Gastrocnemius medialis (tissue), 4 donors: ENCODE measurements at regions not wholly inside any gene's neighbourhood (a gene's known extent, or its start where the extent isn't known, plus 50 kb on each side); places are given as distances from the start of the nearest gene placed in this dataset.

Experiments
- ATAC-seq, 2 donors: fragments of 150-250 bp; one replicate each; pipeline ENCODE4 v1.9.1; 2016
- DNase-seq, 2 donors: peaks; one replicate each; pipeline ENCODE4 v3.0.0-alpha.2; 2019
- H3K27ac ChIP-seq, 4 donors: fragments of 200-600 bp; sonication (generic); 1 replicate in 1 of 4; 2 replicates in 3 of 4; pipeline ENCODE4 v1.5.1; 2016 to 2018; ENCODE audit warnings: mild to moderate bottlenecking in 2 of 4, moderate library complexity in 1 of 4
- H3K27me3 ChIP-seq, 3 donors: fragments of 200-600 bp; sonication (generic) in 2 of 3; 1 replicate in 1 of 3; 2 replicates in 2 of 3; pipeline versions ENCODE4 v1.5.1 to v1.6.0; 2016 to 2019; ENCODE audit warnings: mild to moderate bottlenecking in 1 of 3, moderate library complexity in 1 of 3
- H3K36me3 ChIP-seq, 2 donors: fragments of 200-600 bp; sonication (generic) in 1 of 2; one replicate each; pipeline ENCODE4 v1.5.1; 2017 to 2018
- H3K4me1 ChIP-seq, 2 donors: fragments of 200-600 bp; sonication (generic) in 1 of 2; one replicate each; pipeline ENCODE4 v1.5.1; 2016 to 2017; ENCODE audit warnings: mild to moderate bottlenecking in 2 of 2
- H3K4me3 ChIP-seq, 4 donors: fragments of 200-600 bp; sonication (generic) in 3 of 4; 1 replicate in 1 of 4; 2 replicates in 3 of 4; pipeline ENCODE4 v1.5.1; 2016 to 2019; ENCODE audit warnings: mild to moderate bottlenecking in 2 of 4
- H3K9me3 ChIP-seq, 3 donors: fragments of 200-600 bp; sonication (generic) in 2 of 3; 1 replicate in 1 of 3; 2 replicates in 2 of 3; pipeline ENCODE4 v1.5.1; 2016 to 2019
- POLR2A ChIP-seq, 2 donors: fragments of 450-650 bp; IDR thresholded peaks; one replicate each; pipeline ENCODE4 v1.6.1; 2017; ENCODE audit warnings: antibody characterized with exemption in 2 of 2, mild to moderate bottlenecking in 2 of 2, moderate library complexity in 2 of 2
- in situ Hi-C, 4 donors: fragments of 200-750 bp; cut with MboI; loops; one replicate each; pipeline versions ENCODE4 v1.15.0 to v1.8.0; 2017; ENCODE audit warnings: low sequenced_read_pairs in 4 of 4
- intact Hi-C: fragments of 100-400 bp; cut with DNase I; formaldehyde crosslinking; loops from one replicate; pipeline ENCODE4 v1.15.1; 2023; ENCODE audit warnings: low total_unique reads
- TF ChIP-seq, protein P1 (sequence below), 5 experiments: fragments of 450-650 bp in 3 of 5; fragments of 200-600 bp in 2 of 5; sonication (generic) in 2 of 5; IDR thresholded peaks in 4 of 5; conservative IDR thresholded peaks in 1 of 5; 1 replicate in 4 of 5; 2 replicates in 1 of 5; pipeline ENCODE4 v1.5.1; 2016 to 2019; ENCODE audit warnings: antibody characterized with exemption in 5 of 5, mild to moderate bottlenecking in 3 of 5, moderate library complexity in 3 of 5

DNA sequence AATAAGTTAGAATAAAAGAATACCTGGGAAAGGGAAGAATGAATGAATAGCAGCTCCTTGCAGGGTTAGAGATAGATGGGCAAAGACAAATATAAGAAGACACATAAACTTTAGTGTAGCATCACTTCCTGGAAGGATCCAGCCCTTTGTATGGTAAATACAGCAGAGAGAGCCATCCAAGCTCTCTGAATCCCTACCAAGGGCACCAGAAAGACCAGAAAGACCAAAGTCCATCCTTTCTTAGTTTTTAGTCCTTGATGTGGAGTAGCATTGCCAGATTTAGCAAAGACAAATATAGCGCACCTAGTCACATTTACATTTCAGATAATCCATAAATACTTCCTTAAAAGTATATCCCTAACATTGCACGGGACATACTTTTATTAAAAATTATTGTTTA lies 56.1 kb upstream of the C9orf72 start:
- Histone ChIP-seq H3K9me3 (no peaks in the 10 kb centered on the region), H3K36me3 (no peaks in the 10 kb centered on the region), H3K4me3 (no peak overlapping the region), H3K4me1 (no peaks in the 10 kb centered on the region), H3K27ac (no peak overlapping the region), H3K27me3 (no peaks in the 10 kb centered on the region)
- no peak for ATAC-seq
- in situ Hi-C loops = no loop called here
- intact Hi-C loops = no loop called here
- no peak for DNase-seq
- TF ChIP-seq, protein P1, sequence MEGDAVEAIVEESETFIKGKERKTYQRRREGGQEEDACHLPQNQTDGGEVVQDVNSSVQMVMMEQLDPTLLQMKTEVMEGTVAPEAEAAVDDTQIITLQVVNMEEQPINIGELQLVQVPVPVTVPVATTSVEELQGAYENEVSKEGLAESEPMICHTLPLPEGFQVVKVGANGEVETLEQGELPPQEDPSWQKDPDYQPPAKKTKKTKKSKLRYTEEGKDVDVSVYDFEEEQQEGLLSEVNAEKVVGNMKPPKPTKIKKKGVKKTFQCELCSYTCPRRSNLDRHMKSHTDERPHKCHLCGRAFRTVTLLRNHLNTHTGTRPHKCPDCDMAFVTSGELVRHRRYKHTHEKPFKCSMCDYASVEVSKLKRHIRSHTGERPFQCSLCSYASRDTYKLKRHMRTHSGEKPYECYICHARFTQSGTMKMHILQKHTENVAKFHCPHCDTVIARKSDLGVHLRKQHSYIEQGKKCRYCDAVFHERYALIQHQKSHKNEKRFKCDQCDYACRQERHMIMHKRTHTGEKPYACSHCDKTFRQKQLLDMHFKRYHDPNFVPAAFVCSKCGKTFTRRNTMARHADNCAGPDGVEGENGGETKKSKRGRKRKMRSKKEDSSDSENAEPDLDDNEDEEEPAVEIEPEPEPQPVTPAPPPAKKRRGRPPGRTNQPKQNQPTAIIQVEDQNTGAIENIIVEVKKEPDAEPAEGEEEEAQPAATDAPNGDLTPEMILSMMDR (IDR thresholded peaks at IDR 0.05 in 4 of 5, conservative IDR thresholded peaks at IDR 0.05 in 1 of 5) = no peak
- TF ChIP-seq POLR2A (IDR thresholded peaks at IDR 0.05) = no peak

DNA sequence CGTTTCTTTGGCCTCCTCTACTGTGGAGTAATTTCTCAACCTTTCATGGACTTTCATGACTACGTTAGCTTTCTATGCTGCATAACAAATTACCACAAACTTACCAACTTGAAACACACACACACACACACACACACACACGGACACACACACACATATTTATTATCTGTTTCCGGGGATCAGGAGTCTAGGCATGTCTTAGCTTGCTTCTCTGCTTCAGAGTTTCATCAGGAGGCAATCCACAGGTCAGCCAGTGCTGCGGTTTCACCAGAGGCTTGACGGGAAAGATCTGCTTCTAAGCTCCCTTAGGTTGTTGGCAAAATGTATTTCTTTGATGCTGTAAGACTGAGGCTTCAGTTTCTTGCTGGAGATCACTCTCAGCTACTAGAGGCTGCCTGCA lies 59.0 kb upstream of the C9orf72 start:
- Histone ChIP-seq H3K27ac (no peak overlapping the region), H3K9me3 (no peaks in the 10 kb centered on the region), H3K36me3 (no peaks in the 10 kb centered on the region), H3K4me3 (no peak overlapping the region), H3K27me3 (no peaks in the 10 kb centered on the region), H3K4me1 (no peaks in the 10 kb centered on the region)
- in situ Hi-C loops (no loop called here), intact Hi-C loops (no loop called here)
- DNase-seq (no peak), ATAC-seq (no peak)
- TF ChIP-seq POLR2A (IDR thresholded peaks at IDR 0.05) = no peak
- TF ChIP-seq, protein P1 (IDR thresholded peaks at IDR 0.05 in 4 of 5, conservative IDR thresholded peaks at IDR 0.05 in 1 of 5) = no peak

DNA sequence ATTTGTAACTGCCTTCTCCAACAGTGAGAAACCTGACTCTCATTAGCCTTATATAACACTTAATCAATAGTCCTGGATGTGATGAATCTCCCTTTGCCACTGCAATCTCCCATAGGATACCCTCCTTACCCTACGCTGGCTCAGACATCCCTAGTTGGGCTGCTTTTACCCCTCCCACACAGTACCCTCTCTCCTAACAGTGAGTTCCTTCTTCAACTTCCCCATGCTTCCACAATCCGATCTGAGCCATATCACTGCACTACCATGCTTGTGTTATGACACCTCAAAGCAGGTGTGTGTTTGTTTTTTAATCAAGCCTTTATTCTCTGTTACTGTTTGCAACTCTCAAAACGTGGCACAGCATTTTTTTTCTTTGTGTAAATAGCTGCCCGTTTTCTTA lies 60.5 kb upstream of the C9orf72 start:
- intact Hi-C loops = no loop called here
- Histone ChIP-seq H3K27me3 (no peaks in the 10 kb centered on the region), H3K4me3 (no peak overlapping the region), H3K27ac (no peak overlapping the region), H3K36me3 (no peaks in the 10 kb centered on the region), H3K4me1 (no peaks in the 10 kb centered on the region), H3K9me3 (no peaks in the 10 kb centered on the region)
- in situ Hi-C loops = no loop called here
- DNase-seq (no peak), ATAC-seq (no peak)
- TF ChIP-seq POLR2A (IDR thresholded peaks at IDR 0.05) = no peak
- TF ChIP-seq, protein P1 (IDR thresholded peaks at IDR 0.05 in 4 of 5, conservative IDR thresholded peaks at IDR 0.05 in 1 of 5) = no peak

DNA sequence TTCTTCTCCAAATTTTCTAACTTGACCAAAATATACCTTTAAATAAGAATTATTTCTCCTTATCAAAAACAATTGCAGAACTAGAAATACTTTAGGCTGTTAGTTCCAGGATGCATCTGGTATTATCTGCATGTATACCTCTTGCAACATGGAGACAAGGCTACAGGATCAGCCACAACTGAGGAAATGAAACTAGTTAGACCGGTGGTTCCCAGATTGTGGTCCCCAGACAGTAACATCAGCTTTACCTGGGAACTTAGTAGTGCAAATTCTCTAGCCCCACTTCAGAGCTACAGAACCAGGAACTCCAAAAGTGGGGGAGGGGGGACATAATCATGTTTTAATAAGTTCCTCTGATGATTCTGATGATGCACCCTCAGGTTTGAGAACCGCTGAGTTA lies 61.6 kb upstream of the C9orf72 start:
- in situ Hi-C loops = no loop called here
- no peak for TF ChIP-seq POLR2A (IDR thresholded peaks at IDR 0.05)
- TF ChIP-seq, protein P1 (IDR thresholded peaks at IDR 0.05 in 4 of 5, conservative IDR thresholded peaks at IDR 0.05 in 1 of 5) = no peak
- Histone ChIP-seq H3K4me3 (no peak overlapping the region), H3K4me1 (no peaks in the 10 kb centered on the region), H3K36me3 (no peaks in the 10 kb centered on the region), H3K9me3 (no peaks in the 10 kb centered on the region), H3K27ac (no peak overlapping the region), H3K27me3 (no peaks in the 10 kb centered on the region)
- intact Hi-C loops = no loop called here
- DNase-seq = no peak
- ATAC-seq = no peak

DNA sequence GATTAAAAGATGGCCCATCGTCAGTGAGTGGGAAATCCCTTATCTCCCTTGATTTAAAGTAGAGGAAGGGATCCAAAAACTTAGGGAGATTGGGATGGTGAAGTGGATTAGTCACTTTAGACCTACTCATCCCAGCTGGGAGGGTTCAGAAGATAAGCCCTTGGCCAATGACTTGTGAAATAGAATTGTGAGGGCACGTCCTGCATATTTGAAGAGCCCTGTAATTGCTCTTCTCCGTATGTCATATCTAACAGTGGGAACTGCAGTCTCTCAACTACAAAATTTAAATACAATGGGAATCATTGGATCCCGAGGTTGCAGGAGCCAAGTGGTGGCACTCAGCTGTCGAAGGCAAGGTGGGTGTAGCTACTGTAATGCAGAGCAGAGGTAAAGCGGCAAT lies 65.4 kb upstream of the C9orf72 start:
- no peaks in the 10 kb centered on the region for H3K9me3 ChIP-seq
- ATAC-seq = no peak
- H3K36me3 ChIP-seq = no peaks in the 10 kb centered on the region
- DNase-seq = no peak
- no peaks in the 10 kb centered on the region for H3K4me1 ChIP-seq
- in situ Hi-C loops (no loop called here), intact Hi-C loops (no loop called here)
- H3K27ac ChIP-seq = no peak overlapping the region
- H3K27me3 ChIP-seq = no peaks in the 10 kb centered on the region
- H3K4me3 ChIP-seq = no peak overlapping the region
- TF ChIP-seq, protein P1 (IDR thresholded peaks at IDR 0.05 in 4 of 5, conservative IDR thresholded peaks at IDR 0.05 in 1 of 5) = no peak
- no peak for TF ChIP-seq POLR2A (IDR thresholded peaks at IDR 0.05)
